ENCODE measurements at regions not wholly inside any gene's neighbourhood (a gene's known extent, or its start where the extent isn't known, plus 50 kb on each side); places are given as distances from the start of the nearest gene placed in this dataset.

DNA sequence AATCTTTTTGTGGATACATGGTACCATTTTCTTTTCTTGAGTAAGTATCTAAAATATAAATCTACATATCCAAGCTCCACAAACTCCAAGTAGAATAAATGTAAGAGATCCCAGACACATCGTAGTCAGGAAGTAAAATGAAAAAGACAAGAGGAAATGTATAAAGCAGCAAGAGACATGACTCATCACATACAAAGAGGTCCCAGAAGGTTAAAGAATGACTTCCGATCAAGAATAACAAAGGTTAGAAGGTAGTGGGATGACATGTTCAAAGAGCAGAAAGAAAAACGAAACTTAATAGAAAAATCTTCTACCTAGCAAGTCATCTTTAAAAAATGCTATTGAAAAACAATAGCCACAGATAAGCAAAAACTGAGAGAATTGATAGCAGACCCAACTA lies 705.8 kb downstream of the NR2F2 start:
- no peak for DNase-seq
- Histone ChIP-seq H3K79me2 (ENCODE audit: low read length) (no peaks in the 10 kb centered on the region), H3F3A (ENCODE audit: insufficient read depth, low read length) (no peaks in the 10 kb centered on the region), H4K20me1 (ENCODE audit: insufficient read depth, low read length) (no peaks in the 10 kb centered on the region), H3K4me2 (ENCODE audit: low read depth, low read length) (no peak overlapping the region), H3K4me3 (ENCODE audit: low read length) (no peak overlapping the region), H3K9me2 (replicated peaks; ENCODE audit: insufficient read depth, low read length) (no peaks in the 10 kb centered on the region), H3K9me3 (replicated peaks; ENCODE audit: insufficient read depth, low read length) (no peaks in the 10 kb centered on the region), H3K27ac (ENCODE audit: low read length) (no peak overlapping the region), H3K27me3 (replicated peaks; ENCODE audit: insufficient read depth, low read length) (no peaks in the 10 kb centered on the region), H2AFZ (ENCODE audit: low read length) (no peak overlapping the region), H3K36me3 (replicated peaks; ENCODE audit: insufficient read depth, low read length) (no peaks in the 10 kb centered on the region), H3K4me1 (ENCODE audit: low read length) (no peaks in the 10 kb centered on the region), H3K9ac (ENCODE audit: low read length) (no peak overlapping the region)
- TF ChIP-seq EZH2phosphoT487 (IDR thresholded peaks at IDR 0.05; ENCODE audit: low read length) (no peak), EZH2 (optimal IDR thresholded peaks at IDR 0.05; ENCODE audit: low read depth, low read length) (no peak)
- TF ChIP-seq, protein P1, sequence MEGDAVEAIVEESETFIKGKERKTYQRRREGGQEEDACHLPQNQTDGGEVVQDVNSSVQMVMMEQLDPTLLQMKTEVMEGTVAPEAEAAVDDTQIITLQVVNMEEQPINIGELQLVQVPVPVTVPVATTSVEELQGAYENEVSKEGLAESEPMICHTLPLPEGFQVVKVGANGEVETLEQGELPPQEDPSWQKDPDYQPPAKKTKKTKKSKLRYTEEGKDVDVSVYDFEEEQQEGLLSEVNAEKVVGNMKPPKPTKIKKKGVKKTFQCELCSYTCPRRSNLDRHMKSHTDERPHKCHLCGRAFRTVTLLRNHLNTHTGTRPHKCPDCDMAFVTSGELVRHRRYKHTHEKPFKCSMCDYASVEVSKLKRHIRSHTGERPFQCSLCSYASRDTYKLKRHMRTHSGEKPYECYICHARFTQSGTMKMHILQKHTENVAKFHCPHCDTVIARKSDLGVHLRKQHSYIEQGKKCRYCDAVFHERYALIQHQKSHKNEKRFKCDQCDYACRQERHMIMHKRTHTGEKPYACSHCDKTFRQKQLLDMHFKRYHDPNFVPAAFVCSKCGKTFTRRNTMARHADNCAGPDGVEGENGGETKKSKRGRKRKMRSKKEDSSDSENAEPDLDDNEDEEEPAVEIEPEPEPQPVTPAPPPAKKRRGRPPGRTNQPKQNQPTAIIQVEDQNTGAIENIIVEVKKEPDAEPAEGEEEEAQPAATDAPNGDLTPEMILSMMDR (IDR thresholded peaks at IDR 0.05; ENCODE audit: low read length) = no peak

DNA sequence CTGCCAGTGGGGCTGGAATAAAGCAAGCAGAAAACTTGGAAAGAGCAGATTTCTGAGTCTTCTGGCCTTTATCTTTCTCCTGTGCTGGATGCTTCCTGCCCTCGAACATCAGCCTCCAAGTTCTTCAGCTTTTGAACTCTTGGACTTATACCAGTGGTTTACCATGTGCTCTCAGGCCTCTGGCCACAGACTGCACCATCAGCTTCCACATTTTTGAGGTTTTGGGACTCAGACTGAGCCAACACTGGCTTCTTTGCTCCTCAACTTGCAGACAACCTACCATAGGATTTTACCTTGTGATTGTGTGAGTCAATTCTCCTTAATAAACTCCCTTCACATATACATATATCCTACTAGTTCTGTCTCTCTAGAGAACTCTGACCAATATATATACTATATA lies 706.6 kb downstream of the NR2F2 start:
- TF ChIP-seq EZH2 (optimal IDR thresholded peaks at IDR 0.05; ENCODE audit: low read depth, low read length) = no peak
- TF ChIP-seq, protein P1 (IDR thresholded peaks at IDR 0.05; ENCODE audit: low read length) = no peak
- no peak for TF ChIP-seq EZH2phosphoT487 (IDR thresholded peaks at IDR 0.05; ENCODE audit: low read length)
- Histone ChIP-seq H3K4me1 (ENCODE audit: low read length) (no peaks in the 10 kb centered on the region), H3K9ac (ENCODE audit: low read length) (no peak overlapping the region), H2AFZ (ENCODE audit: low read length) (no peak overlapping the region), H4K20me1 (ENCODE audit: insufficient read depth, low read length) (no peaks in the 10 kb centered on the region), H3K27ac (ENCODE audit: low read length) (no peak overlapping the region), H3K4me3 (ENCODE audit: low read length) (no peak overlapping the region), H3K9me2 (replicated peaks; ENCODE audit: insufficient read depth, low read length) (no peaks in the 10 kb centered on the region), H3K4me2 (ENCODE audit: low read depth, low read length) (no peak overlapping the region), H3K36me3 (replicated peaks; ENCODE audit: insufficient read depth, low read length) (no peaks in the 10 kb centered on the region), H3K79me2 (ENCODE audit: low read length) (no peaks in the 10 kb centered on the region), H3K9me3 (replicated peaks; ENCODE audit: insufficient read depth, low read length) (no peaks in the 10 kb centered on the region), H3F3A (ENCODE audit: insufficient read depth, low read length) (no peaks in the 10 kb centered on the region), H3K27me3 (replicated peaks; ENCODE audit: insufficient read depth, low read length) (no peaks in the 10 kb centered on the region)
- DNase-seq = no peak

DNA sequence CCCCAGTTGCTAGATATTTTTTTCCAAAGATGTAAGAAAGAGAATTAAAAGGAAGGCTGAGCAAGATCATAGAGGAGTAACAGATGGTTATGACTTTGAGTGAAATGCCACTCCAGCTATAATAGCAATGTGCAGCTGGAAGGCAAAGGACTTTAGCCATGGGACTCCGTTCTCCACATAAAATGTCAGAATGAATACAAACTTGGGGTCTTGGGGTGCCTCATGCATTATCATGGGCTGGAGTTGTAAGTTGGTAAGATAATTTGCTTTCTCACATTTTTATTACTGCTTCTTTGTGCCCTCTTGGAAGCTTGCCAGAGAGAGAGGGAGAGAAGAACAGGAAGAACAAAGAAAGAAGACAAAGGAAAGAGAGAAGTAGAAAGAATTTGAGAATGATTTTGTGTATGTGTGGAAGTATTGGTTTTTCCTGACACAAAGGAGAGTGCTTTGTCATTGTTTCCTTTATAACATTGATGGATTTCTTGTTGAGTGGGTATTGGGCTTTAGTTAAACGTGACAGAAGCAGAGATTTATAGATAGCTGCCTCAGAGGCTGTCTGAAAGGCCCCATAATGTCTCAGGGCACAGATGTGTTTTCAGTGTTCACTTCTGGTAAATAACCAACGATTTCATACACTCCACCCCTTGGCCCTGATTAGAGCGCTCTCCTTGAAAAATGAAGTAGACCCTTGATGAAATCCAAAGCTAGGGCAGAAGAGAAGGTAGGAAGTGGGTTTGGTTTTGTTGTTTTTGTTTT lies 715.3 kb downstream of the NR2F2 start:
- TF ChIP-seq EZH2 (optimal IDR thresholded peaks at IDR 0.05; ENCODE audit: low read depth, low read length) (no peak), EZH2phosphoT487 (IDR thresholded peaks at IDR 0.05; ENCODE audit: low read length) (no peak)
- TF ChIP-seq, protein P1 (IDR thresholded peaks at IDR 0.05; ENCODE audit: low read length) = no peak
- H3K4me2 ChIP-seq (ENCODE audit: low read depth, low read length) = no peak overlapping the region
- no peaks in the 10 kb centered on the region for H3F3A ChIP-seq (ENCODE audit: insufficient read depth, low read length)
- H4K20me1 ChIP-seq (ENCODE audit: insufficient read depth, low read length) = no peaks in the 10 kb centered on the region
- H2AFZ ChIP-seq (ENCODE audit: low read length) = no peak overlapping the region
- H3K27ac ChIP-seq (ENCODE audit: low read length) = no peak overlapping the region
- no peaks in the 10 kb centered on the region for H3K36me3 ChIP-seq (replicated peaks; ENCODE audit: insufficient read depth, low read length)
- H3K9me2 ChIP-seq (replicated peaks; ENCODE audit: insufficient read depth, low read length) = no peaks in the 10 kb centered on the region
- no peaks in the 10 kb centered on the region for H3K79me2 ChIP-seq (ENCODE audit: low read length)
- H3K9ac ChIP-seq (ENCODE audit: low read length) = no peak overlapping the region
- no peaks in the 10 kb centered on the region for H3K9me3 ChIP-seq (replicated peaks; ENCODE audit: insufficient read depth, low read length)
- DNase-seq = no peak
- H3K27me3 ChIP-seq (replicated peaks; ENCODE audit: insufficient read depth, low read length) = no peaks in the 10 kb centered on the region
- H3K4me3 ChIP-seq (ENCODE audit: low read length) = no peak overlapping the region
- H3K4me1 ChIP-seq (ENCODE audit: low read length) = no peaks in the 10 kb centered on the region

All from MM.1S (cell line).